ENCODE measurements at regions not wholly inside any gene's neighbourhood (a gene's known extent, or its start where the extent isn't known, plus 50 kb on each side); places are given as distances from the start of the nearest gene placed in this dataset.

DNA sequence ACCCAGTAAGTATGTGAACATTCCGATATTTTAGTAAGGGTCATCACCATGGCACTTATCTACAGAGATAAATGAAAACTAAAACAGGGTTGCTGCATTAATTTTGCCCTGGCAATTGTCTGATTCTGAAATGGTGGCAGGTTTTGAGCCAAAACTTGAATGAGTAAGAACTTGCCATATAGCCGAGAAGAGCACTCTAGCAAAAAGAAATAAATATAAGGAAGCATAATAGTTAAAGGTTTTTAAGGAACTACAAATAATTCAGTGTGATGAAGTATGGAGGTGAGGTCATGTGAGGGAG is 68.5 kb upstream of the BTN3A2 start:
- H3K4me3 ChIP-seq, result peak overlapping the region; percentile 51; the same call in 1 of the 2 replicates
- no TSS peak for BruUV-seq (replicated peaks)
- H3K27ac ChIP-seq, result peak overlapping the region; percentile 75
- peak overlapping the region; percentile 62 for H3K4me2 ChIP-seq
- no peaks in the 10 kb centered on the region for H4K20me1 ChIP-seq (ENCODE audit: insufficient read depth)
- H3K9me3 ChIP-seq (ENCODE audit: insufficient read depth, low read depth), result no peaks in the 10 kb centered on the region; the same call in 1 of the 2 replicates
- no peak for DNase-seq
- no peak overlapping the region for H2AFZ ChIP-seq
- H3K36me3 ChIP-seq (ENCODE audit: low read depth), result no peaks in the 10 kb centered on the region
- POLR2A ChIA-PET (ENCODE audit: unreplicated experiment), result interaction anchor here (0.6 to 1.0 kb wide), 4 partner anchors 13 to 266 kb away, joined by 3 to 7 read pairs (median 5); a partner anchor contains a TSS
- H3K9me2 ChIP-seq (ENCODE audit: insufficient read depth), result no peaks in the 10 kb centered on the region
- CTCF ChIA-PET, result no interaction called here
- intact Hi-C loops (cut with micrococcal nuclease; ENCODE audit: unreplicated experiment), result no loop called here
- peaks cover 28% of the 10 kb centered on the region for H3K4me1 ChIP-seq (replicated peaks; ENCODE audit: insufficient read depth)
- H3K79me2 ChIP-seq (ENCODE audit: low read depth), result no peaks in the 10 kb centered on the region
- H3F3A ChIP-seq (ENCODE audit: insufficient read depth, low read depth), result peaks cover 33% of the 10 kb centered on the region
- TF ChIP-seq, protein P1, sequence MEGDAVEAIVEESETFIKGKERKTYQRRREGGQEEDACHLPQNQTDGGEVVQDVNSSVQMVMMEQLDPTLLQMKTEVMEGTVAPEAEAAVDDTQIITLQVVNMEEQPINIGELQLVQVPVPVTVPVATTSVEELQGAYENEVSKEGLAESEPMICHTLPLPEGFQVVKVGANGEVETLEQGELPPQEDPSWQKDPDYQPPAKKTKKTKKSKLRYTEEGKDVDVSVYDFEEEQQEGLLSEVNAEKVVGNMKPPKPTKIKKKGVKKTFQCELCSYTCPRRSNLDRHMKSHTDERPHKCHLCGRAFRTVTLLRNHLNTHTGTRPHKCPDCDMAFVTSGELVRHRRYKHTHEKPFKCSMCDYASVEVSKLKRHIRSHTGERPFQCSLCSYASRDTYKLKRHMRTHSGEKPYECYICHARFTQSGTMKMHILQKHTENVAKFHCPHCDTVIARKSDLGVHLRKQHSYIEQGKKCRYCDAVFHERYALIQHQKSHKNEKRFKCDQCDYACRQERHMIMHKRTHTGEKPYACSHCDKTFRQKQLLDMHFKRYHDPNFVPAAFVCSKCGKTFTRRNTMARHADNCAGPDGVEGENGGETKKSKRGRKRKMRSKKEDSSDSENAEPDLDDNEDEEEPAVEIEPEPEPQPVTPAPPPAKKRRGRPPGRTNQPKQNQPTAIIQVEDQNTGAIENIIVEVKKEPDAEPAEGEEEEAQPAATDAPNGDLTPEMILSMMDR (conservative IDR thresholded peaks at IDR 0.05), result no peak
- TF ChIP-seq EZH2 (IDR thresholded peaks at IDR 0.05; ENCODE audit: low read depth), result no peak
- H3K27me3 ChIP-seq (ENCODE audit: insufficient read depth, low read depth), result no peaks in the 10 kb centered on the region

DNA sequence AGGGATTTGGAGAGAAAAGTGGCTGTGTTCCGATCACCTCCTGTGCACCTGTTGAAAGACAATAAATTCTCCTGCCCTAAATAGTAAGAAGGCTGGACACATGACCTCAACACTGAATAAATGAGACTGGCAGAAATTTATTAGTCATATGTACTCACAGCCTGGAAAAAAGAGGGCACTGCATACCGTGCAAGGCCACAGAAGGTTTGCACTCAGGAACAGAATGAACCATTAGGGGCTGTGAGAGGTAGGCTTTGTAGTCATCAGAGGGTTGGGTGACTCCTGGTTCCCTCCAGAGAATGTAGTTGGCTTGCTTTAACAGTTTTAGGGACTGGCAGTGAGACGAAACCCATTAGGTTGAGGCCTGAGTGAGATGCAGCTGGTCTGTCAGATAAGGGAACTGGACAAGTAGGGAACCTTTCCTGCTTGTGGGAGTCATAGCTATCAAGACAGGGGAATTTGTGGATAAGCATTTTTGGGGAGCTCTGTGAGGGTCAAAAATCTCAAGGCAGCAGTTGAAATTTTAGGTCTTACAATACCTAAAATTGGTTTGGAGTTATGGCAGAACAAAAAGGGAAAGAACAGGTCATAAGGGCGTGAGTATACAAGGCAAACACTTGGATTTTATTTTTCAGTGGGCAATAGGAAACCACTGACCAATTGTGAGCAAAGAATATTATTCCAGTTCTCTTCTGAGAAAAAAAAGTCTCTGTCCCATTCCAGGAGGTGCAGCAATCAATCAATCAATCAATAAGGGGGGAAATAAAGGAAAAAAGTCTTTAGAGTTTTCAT is 67.9 kb upstream of the BTN3A2 start:
- Histone ChIP-seq H3K9me2 (ENCODE audit: insufficient read depth) (no peaks in the 10 kb centered on the region), H3F3A (ENCODE audit: insufficient read depth, low read depth) (peaks cover 33% of the 10 kb centered on the region), H3K36me3 (ENCODE audit: low read depth) (no peaks in the 10 kb centered on the region), H3K4me3 (no peak overlapping the region), H4K20me1 (ENCODE audit: insufficient read depth) (no peaks in the 10 kb centered on the region), H3K27ac (peak overlapping the region; percentile 75), H3K4me2 (peak overlapping the region; percentile 62), H3K4me1 (replicated peaks; ENCODE audit: insufficient read depth) (peaks cover 28% of the 10 kb centered on the region), H3K79me2 (ENCODE audit: low read depth) (no peaks in the 10 kb centered on the region), H2AFZ (no peak overlapping the region), H3K27me3 (ENCODE audit: insufficient read depth, low read depth) (no peaks in the 10 kb centered on the region), H3K9me3 (ENCODE audit: insufficient read depth, low read depth) (no peaks in the 10 kb centered on the region; the same call in 1 of the 2 replicates)
- intact Hi-C loops (cut with micrococcal nuclease; ENCODE audit: unreplicated experiment), result no loop called here
- POLR2A ChIA-PET (ENCODE audit: unreplicated experiment), result interaction anchor here (0.6 to 1.0 kb wide), 4 partner anchors 14 to 265 kb away, joined by 3 to 7 read pairs (median 5); a partner anchor contains a TSS
- DNase-seq, result peak in 1 of 2 experiments; percentile 46
- CTCF ChIA-PET, result no interaction called here
- TF ChIP-seq, protein P1 (conservative IDR thresholded peaks at IDR 0.05), result no peak
- no TSS peak for BruUV-seq (replicated peaks)

DNA sequence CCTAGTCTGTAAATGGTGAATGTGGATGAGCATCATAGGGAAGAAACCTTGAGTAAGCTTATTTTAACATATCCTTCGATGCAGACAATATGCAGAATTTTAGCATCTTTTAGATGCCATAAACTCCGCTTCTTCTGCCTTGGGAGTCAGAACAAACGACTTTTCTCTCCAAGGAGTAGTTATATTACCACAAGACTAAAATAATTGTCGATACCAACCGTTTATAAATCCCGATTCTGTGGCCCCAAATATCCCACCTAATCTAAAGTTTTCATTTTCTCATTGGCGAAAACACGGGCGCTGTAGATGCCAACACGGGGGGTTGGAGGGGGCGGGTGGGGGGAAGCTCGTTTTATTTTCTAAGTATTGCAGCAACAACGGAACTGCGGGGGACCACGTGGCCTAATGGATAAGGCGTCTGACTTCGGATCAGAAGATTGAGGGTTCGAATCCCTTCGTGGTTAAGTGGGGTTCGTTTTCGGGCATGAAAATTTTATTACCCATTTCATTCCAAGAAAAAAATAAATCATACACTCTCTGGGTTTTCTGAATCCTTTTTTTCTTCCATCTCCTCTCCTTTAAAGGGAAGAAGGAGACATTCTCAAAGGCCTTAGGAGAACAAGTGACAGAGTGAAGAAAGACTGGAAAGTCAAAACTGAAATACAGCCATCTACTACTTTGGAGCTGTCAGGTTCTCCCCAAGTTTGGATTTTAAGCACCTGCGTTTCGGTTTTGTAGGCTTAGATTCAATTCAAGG is 65.5 kb upstream of the BTN3A2 start:
- peaks cover 32% of the 10 kb centered on the region for H3K4me1 ChIP-seq (replicated peaks; ENCODE audit: insufficient read depth)
- H3K9me3 ChIP-seq (ENCODE audit: insufficient read depth, low read depth), result no peaks in the 10 kb centered on the region; the same call in 1 of the 2 replicates
- BruUV-seq (replicated peaks), result no TSS peak
- no peaks in the 10 kb centered on the region for H3K36me3 ChIP-seq (ENCODE audit: low read depth)
- H3K27me3 ChIP-seq (ENCODE audit: insufficient read depth, low read depth), result no peaks in the 10 kb centered on the region
- H3K4me2 ChIP-seq, result no peak overlapping the region
- H4K20me1 ChIP-seq (ENCODE audit: insufficient read depth), result no peaks in the 10 kb centered on the region
- H3K27ac ChIP-seq, result no peak overlapping the region
- POLR2A ChIA-PET (ENCODE audit: unreplicated experiment), result interaction anchor here (0.6 kb wide), 1 partner anchor 8 kb away, joined by 12 read pairs; no protein-coding TSS in a partner anchor
- peaks cover 37% of the 10 kb centered on the region for H3F3A ChIP-seq (ENCODE audit: insufficient read depth, low read depth)
- intact Hi-C loops (cut with micrococcal nuclease; ENCODE audit: unreplicated experiment), result no loop called here
- no peak overlapping the region for H2AFZ ChIP-seq
- TF ChIP-seq, protein P1 (conservative IDR thresholded peaks at IDR 0.05), result no peak
- no peak for TF ChIP-seq EZH2 (IDR thresholded peaks at IDR 0.05; ENCODE audit: low read depth)
- H3K9me2 ChIP-seq (ENCODE audit: insufficient read depth), result no peaks in the 10 kb centered on the region
- H3K79me2 ChIP-seq (ENCODE audit: low read depth), result no peaks in the 10 kb centered on the region
- CTCF ChIA-PET, result no interaction called here
- no peak overlapping the region for H3K4me3 ChIP-seq
- DNase-seq, result peak in 1 of 2 experiments; percentile 5
